NCI-H1105 (cell line): ENCODE measurements at regions not wholly inside any gene's neighbourhood (a gene's known extent, or its start where the extent isn't known, plus 50 kb on each side); places are given as distances from the start of the nearest gene placed in this dataset.
"Not testable (repeated sequence)": the region's sequence is repeated elsewhere in the genome, so short reads cannot be mapped to it uniquely, and the experiment has no call there.

Experiments used
- DNase-seq: peaks from one replicate; lab custom pipeline; 2025; lab: John Stamatoyannopoulos, UW

- not testable (repeated sequence) for DNase-seq
These were observed 672.7 kb upstream of the CTNND2 start for GRCh38 chr5:12576953-12577352.

- DNase-seq = peak; percentile 89
These were observed 670.2 kb upstream of the CTNND2 start for GRCh38 chr5:12574298-12575093.

- peak; percentile 20 for DNase-seq
These were observed 669.7 kb upstream of the CTNND2 start for GRCh38 chr5:12573916-12574297.

- DNase-seq = no peak
These were observed 666.4 kb upstream of the CTNND2 start for GRCh38 chr5:12570688-12571087.

- no peak for DNase-seq
These were observed 662.2 kb upstream of the CTNND2 start for GRCh38 chr5:12566441-12566840.

- no peak for DNase-seq
These were observed 652.8 kb upstream of the CTNND2 start for GRCh38 chr5:12557012-12557411.

GRCh38 chr5:12526113-12526512, 621.9 kb upstream of the CTNND2 start:
- DNase-seq = no peak

- no peak for DNase-seq
These were observed 617.9 kb upstream of the CTNND2 start for GRCh38 chr5:12522116-12522515.

GRCh38 chr5:12504983-12505382, 600.7 kb upstream of the CTNND2 start:
- DNase-seq = not testable (repeated sequence)

GRCh38 chr5:12488161-12488560, 583.9 kb upstream of the CTNND2 start:
- DNase-seq = no peak

GRCh38 chr5:12480487-12480886, 576.2 kb upstream of the CTNND2 start:
- DNase-seq = no peak

- DNase-seq = no peak
These were observed 573.3 kb upstream of the CTNND2 start for GRCh38 chr5:12477554-12477953.

- DNase-seq = no peak
These were observed 563.6 kb upstream of the CTNND2 start for GRCh38 chr5:12467799-12468198.

GRCh38 chr5:12460493-12461261, 556.4 kb upstream of the CTNND2 start:
- peak; percentile 4 for DNase-seq

GRCh38 chr5:12459326-12459725, 555.1 kb upstream of the CTNND2 start:
- no peak for DNase-seq

GRCh38 chr5:12419075-12419474, 514.8 kb upstream of the CTNND2 start:
- DNase-seq = no peak

- no peak for DNase-seq
These were observed 509.3 kb upstream of the CTNND2 start for GRCh38 chr5:12413585-12413984.

GRCh38 chr5:12413075-12413474, 508.8 kb upstream of the CTNND2 start:
- DNase-seq = no peak

- no peak for DNase-seq
These were observed 495.6 kb upstream of the CTNND2 start for GRCh38 chr5:12399868-12400267.

- DNase-seq = no peak
These were observed 488.0 kb upstream of the CTNND2 start for GRCh38 chr5:12392246-12392645.

- DNase-seq = no peak
These were observed 480.8 kb upstream of the CTNND2 start for GRCh38 chr5:12385095-12385494.

GRCh38 chr5:12384005-12384404, 479.8 kb upstream of the CTNND2 start:
- DNase-seq = no peak

GRCh38 chr5:12367973-12368372, 463.7 kb upstream of the CTNND2 start:
- DNase-seq = no peak
